ENCODE measurements at regions not wholly inside any gene's neighbourhood (a gene's known extent, or its start where the extent isn't known, plus 50 kb on each side); places are given as distances from the start of the nearest gene placed in this dataset.

DNA sequence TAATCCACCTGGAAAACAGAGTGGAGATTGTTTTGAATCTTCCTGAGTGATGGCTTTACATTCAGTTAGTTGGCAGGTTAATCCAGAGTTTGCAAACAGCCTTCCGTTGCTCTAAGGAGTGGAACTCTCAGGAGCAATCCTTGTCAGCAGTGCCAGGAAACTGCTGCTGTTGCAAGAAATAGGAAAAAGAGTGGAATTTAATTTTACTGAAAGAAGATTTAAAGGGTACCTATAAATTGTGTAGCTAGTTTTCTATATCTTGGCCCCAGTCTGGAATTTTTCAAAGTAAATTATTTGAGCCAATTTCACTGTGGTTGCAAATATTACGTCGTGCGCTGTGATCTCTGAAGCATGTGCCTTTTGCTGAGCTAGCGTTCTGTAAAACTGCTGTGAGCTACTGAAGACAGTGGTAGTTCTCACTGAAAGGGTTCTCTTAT is 55.5 kb upstream of the SLC5A12 start:
- DNase-seq: no peak

DNA sequence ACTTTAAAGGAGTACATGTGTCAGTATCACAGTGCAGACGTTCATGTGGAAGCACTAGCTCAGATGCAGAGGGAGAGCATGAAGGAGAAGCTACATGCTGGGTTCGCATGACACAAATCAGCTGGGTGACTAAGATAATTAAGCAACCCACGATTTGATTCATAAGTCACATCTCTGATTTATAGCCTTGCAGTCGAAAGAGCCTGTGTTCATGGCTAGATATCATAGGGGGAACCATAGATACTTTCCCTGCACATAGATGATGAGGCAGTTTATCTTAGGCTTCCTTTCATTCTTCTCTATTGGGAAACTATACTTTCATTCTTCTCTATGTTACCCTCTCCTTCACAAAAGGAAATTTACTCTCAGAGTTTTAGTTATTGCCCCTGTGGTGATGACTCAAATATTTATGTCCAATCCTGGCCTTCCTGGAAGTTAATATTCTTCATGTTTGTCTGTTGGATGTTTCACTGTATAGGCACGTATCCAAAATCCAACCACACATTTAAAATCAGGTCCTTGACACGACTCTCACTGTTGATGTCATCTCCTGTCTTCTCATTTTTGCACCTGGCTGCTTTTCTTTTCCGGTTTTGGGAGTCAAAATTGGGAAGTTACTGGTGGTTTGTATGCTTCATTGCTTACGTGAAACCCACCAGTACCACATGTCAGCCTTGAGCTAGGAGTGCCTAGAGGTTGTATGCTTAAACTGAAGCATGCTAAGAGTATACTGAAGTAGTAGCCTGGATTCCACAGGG is 56.3 kb upstream of the SLC5A12 start:
- no peak for DNase-seq

DNA sequence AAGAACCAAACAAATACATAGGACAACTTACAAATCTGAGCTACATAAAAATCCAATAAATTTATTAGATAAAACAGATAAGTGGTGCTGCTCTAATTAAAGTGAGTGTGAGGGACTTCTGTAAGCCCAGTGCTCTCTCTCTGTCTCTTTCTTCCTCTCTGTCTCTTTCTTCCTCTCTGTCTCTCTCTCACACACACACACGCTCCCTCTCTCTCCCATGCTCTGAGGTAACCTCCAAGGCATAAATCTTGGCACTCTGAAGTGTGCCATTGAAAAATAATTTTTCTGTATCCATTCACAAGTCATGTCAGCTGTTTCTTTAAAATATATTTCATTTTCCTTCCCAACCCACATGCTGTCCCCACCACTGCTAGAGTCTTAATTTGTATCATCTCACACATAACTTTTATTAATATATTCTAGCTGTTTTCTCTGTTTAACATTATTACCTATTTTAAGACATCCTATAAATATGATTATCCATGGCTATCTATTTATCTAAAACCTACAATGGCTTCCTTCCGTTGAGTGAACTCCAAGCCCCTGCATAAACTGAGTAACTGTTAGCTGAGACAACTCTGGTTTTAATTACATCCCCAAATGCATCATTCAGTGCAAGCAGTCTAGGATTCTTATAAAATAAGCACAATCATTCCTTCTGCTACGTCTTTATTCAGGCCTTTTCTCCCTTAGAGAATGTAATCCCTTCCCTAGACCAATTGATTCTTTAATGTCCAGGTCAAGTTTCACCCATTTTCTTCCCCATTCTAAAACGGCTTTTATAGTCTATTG is 57.4 kb upstream of the SLC5A12 start:
- no peak for DNase-seq

DNA sequence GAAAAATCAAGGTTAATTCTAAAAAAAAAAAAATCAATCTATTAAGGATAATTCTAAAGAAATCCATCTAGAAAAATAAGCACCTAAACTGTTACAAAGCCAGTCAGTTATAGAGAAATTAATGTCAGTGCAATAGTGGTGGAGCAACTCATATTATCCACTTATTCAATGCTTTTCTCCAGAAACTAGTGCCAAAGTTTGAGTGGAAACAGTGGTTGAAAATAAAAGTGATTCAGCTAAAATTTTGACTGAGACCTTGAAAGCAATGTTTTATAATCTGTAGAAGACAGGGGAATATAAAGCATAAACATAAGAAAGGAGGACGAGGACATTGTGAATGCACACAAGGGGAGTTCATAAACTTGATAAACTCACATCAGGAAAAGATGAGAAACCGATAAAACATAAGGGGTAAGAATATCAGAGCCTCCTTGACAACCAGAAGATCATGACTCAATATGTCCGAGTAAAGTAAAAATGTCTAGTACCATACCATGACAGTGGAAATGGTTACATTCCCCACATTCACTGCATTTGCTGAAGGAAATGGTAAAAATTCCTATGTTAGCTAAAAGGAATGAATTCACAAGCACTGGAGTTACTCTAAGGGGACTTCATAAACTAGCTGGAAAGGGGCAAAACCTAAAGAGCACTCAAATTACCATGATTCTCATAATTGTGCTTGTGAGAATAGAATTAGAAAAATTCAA is 58.7 kb upstream of the SLC5A12 start:
- no peak for DNase-seq

DNA sequence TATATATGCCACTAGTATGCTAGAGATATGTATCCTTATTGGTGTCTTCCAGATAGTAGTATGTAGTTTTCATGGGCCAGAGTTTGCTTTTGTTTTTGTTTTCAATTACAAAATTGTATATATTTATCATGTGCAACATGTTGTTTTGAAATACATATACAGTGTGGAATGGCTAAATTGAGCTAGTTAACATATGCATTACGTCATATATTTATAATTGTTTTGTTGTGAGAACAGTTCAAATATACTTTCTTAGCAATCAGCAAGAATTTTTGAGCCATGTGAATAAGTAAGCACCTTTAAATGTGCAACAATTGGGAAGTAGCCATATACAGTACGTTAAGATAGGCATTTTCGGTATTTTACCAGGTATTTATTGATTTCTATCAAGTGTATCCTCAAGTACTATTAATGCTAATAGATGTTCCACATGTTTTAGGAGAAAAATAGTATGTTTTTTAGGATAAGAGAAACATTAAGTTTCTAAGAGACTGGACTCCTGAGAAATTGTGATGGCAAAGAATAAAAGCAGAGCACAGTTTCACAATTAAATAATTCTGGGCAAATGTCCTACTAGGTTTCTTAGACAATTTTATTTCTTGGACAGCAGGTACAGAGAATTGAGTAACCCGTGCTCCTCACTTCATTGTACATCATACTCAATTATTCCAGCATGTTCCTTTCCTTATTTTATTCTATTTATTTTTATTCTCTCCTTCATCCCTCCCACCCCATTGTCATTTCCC is 60.5 kb upstream of the SLC5A12 start:
- DNase-seq: no peak

DNA sequence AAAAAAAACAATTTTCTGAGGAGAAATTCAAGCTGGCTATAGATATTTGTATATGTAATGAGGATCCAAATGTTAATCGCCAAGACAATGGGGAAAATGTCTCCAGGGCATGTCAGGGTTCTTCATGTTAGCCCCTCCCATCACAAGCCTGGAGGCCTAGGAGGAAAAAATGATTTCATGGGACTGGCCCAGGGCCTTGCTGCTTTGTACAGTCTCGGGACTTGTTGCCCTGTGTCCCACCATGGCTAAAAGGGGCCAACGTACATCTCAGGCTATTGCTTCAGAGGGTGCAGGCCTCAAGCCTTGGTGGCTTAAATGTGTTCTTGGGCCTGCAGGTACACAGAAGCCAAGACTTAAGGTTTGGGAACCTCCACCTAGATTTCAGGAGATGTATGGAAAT is 62.1 kb upstream of the SLC5A12 start:
- no peak for DNase-seq

DNA sequence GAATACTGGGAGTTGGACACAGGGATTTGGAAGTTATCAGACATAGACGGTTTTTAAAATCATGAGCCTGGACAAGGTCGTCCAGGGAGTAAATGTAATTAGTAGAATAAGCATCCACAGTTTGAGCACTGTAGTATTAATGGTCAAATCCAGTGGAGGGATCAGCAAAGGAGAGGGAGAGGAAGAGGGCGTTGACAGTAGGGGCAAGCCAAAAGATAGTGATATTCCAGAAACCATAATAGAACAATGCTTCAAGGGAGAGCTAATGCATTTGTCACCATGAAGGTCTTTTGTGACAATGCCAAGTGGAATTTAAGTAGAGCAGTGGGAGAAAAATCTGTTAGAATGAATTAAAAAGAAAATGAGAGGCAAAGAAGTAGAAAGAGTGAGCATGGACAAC is 68.9 kb upstream of the SLC5A12 start:
- no peak for DNase-seq

DNA sequence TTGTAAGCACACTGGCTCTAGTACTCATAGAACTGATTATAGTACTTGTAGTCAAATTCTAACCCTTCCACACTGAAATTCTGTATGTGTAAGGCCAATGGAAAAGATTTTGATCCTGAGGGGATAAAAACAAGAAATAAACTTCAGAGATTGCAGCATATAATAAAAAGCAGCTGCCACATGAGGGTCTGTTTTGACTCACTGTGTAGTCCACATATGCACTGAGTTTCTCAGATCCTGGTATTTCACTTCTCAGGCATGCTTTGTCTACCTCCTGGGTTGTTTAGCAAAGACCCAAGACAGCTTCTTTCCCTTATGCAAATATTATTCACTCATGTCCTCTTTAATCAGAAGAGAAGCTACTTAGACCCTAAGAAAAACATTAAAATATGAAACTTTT is 71.1 kb upstream of the SLC5A12 start:
- DNase-seq: no peak

DNA sequence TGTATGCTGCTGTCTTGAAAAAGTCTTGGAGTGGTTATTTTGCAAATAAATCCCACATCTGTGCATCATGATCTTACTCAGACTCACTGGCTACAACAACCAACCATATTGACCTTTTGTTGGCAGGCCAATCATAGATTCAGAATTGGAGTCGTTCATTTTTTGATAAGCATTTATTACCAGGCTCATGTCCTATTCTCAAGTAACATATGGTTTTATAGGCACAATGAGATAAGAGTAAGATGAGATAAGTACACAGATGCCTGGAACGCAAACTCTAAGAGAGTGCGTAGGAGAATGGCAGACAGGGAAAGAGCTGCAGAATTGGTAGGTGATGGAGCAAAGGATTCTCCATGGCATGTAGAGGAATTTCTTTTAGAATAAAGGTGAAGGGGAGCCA is 71.6 kb upstream of the SLC5A12 start:
- no peak for DNase-seq

DNA sequence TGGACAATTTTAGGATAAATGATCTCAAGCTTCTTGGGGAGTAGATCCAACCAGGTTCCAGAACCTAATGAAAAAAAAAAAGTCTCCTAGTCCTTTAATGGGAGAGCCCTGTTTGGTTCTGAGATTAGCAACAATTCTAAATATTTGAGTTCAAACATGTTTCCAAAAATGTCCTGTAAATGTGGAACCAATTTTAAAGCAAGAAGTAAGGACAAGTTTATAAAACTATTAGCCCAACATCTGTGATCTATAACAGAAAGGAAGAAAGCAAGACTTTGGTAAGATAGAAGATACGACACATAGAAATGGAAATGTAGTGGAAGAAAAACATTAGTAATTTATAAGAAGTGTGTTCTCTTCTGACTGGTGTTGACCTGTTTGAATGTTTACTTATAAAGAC is 79.7 kb upstream of the SLC5A12 start:
- DNase-seq: no peak

DNA sequence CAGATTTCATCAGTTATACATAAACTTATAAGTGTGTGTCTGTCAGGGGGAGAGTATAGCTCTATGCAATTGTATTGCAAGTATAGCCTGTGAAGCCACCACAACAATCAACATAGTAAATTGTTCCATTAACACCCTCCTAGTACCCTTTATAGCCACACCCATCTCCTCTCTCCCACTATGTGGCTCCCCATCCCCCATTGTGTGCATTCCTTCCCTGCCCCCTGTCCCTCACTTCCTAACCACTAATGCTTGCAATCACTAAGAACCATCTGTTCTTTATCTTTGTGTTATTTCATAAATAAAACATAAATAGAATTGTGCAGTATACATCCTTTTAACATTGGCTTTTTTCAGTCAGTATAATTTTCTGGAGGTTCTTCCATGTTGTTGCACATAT is 83.1 kb upstream of the SLC5A12 start:
- no peak for DNase-seq

DNA sequence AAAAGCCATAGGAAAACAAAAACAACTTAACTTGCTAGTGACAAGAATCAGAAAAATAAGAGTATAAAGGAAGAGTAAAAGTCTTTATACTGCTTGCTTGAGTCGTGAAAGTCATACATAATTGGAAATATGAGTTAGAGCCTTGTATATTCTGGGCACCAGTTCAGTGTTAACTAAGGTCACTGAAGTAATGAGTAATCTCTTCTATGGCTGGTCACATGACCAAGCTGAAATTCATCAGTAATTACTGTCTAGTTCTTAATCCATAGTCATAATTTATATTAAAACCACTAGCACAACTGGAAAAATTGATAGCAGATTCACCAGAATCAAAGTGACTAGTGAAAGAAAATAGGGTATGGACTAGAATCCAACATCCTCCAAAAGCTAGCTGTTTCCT is 84.4 kb upstream of the SLC5A12 start:
- DNase-seq: no peak

DNA sequence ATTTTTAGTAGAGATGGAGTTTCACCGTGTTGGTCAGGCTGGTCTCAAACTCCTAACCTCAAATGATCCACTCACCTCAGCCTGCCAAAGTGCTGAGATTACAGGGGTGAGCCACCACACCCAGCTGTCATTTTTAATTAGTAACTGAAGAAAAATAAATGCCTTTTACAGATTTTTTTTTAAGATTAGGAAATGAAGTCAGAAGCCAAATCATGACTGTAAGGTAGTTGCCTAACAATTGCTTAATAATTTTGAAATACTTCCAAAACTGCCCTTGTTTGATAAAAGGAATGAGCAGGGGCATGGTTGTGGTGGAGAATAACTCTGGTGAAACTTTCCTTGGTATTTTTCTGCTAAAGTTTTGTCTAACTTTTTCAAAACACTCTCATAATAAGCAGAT is 98.9 kb upstream of the SLC5A12 start:
- no peak for DNase-seq

DNA sequence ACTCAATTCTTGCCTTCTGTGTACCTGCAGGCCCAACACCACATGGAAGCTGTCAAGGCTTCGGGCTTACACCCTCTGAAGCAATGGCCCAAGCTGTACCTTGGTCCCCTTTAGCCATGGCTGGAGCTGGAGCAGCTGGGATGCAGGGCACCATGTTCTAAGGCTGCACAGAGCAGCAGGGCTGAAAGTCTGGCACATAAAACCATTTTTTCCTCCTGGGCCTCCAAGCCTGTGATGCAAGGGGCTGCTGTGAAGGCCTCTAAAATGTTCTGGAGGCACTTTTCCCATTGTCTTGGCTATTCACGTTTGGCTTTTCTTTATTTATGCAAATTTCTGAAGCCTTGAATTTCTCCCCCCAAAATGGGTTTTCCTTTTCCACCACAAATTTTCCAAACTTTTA is 102.1 kb upstream of the SLC5A12 start:
- DNase-seq: no peak

DNA sequence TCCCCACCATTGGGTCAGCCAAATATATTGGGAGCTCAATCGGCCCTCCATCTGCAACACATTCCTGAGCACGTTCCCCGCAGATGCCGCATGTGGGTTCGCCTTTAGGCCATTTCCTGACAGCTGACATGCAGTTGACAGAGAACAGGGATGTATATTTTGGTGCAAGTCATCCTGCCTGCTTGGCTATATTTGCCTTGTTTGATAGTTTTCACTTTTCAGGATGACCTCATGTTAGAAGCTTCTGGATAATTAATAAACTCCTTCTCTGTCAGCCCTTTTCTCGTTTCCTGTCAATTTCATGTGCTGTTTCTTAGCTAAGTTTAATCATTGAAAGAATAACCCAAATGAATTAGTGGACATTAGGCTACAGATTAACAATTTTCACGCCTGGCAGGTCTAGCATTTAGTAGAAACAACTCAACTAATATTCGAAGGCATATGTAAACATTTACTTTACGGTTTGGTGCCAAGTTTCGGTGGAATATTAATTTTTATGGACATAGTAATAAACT is 105.8 kb upstream of the SLC5A12 start:
- DNase-seq: no peak

DNA sequence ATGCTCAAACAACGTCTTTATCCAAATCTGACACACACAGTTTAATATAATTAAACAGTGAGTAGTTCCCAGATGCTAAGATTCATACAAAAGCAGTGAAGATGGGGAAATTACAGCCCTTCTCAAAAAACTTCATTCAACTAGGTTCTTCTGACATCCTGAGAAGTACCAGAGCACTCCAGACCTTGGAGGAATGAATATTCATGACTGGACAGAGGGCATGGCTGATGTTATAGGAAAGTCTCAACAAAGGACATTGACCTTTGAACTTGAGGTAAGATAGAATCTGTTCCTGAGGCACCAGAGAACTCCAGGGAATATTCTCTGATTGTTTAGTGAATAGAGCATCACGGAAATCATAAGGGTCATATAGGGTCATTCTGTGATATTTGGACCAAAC is 106.4 kb upstream of the SLC5A12 start:
- no peak for DNase-seq

DNA sequence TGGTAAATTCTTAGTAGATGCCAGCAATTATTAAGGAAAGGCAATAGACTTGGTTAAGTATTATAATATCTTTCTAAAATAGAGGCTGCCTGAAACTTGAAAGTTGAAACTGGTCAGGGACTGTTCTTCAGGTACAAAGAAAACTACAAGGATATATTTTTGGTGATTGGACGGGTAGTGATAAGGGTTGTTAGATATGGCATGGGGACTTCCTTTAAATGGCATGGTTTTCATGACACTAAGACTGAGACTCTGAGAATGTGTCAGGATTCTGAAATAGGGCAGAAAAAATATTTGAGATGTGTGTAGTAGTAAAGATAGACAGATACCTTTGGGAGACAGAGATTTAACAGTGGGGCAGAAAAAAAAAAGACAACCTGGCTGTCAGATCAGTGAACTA is 108.4 kb upstream of the SLC5A12 start:
- DNase-seq: no peak

DNA sequence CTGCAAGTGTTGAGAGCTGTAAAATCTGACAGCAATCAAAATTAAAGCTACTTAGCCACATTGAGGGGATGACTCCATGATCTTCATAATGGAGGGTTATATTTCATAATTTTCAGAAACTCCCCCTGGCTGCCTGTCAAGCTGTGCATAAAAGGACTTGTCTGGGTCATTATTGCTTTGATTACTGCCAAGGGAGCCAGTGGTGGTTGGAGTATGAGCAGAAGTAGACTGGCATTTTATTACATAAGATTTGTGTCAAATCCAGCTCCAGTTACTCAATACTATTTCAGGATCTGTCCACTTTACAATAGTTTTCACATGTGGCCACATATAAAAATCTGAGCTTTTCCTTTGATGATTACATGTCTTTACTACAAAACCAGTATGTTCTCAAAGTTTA is 108.9 kb upstream of the SLC5A12 start:
- no peak for DNase-seq

DNA sequence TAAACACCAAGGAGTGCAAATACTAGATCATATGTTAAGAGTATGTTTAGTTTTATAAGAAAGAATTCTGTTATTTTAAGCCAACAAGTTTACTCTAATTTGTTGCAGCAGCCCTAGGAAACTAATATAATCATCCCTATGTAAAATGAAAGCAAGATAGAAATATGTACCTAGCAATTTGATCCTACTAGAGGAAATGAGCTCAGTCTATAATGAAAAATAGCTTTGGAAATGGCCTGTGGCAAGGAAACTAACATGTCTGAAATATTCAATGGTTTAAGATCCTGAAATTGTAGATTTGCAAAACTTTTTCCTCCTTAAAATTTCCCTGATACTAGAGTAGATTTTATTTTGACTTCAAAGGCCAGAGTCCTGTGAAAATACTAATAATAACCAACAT is 112.7 kb upstream of the SLC5A12 start:
- no peak for DNase-seq

DNA sequence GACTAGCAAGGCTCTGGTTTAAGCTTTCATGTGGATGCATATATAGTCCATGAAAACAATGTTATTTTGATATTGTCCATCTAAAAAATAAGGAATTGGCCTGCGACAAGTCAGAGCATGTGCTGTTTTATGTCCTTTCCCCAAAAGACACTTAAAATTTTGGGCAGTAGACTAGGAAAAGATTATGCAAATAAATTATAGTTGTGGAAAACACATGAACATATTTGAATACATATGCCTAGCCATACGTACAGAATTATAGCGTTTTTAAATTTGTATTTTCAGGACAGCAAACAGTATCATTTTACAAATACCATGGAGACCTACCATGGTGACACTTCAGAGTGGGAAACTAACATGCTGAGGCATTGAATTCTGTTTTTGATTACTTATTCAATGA is 113.8 kb upstream of the SLC5A12 start:
- DNase-seq: no peak

DNA sequence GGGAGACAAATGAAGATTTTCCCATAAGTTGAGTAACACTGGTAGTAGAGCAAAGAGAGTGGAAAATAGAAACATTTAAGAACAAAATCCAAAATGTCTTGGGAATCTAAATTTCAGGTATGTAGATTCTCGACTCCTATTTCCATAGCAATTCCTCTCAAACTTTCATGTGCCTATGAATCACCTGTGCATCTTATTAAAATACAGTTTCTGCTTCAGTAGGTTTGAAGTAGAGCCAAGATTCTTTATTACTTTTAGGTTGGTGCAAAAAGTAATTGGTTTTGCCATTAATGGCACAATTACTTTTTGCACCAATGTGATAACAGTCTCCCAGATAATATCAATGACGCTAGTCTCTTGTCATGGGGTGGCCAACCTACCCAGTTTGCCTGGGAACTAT is 115.3 kb upstream of the SLC5A12 start:
- DNase-seq: no peak

Data from amygdala (tissue), 56 donors.